ENCODE measurements at regions not wholly inside any gene's neighbourhood (a gene's known extent, or its start where the extent isn't known, plus 50 kb on each side); places are given as distances from the start of the nearest gene placed in this dataset.

DNA sequence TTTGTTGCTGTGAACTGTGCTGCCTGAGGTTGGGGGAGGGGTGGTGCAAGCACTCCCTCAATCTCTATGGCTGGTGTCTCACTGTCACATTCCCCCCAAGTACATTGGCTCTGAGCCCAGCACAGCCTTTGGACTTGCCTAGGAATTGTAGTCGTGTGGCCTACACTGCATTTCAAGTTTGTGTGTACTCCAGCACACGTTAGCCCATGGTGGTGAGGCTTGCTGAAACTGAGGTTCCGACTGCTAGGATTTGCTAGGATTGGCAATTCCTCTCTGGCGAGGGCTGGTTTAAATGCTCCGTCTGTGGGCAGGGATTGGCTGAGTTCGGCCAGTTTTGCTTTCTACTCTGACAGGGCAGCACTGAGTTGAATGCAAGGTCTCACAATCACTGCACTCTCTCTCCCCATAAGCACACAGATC is 121.7 kb upstream of the CXXC4 start:
- TF ChIP-seq, protein P1, sequence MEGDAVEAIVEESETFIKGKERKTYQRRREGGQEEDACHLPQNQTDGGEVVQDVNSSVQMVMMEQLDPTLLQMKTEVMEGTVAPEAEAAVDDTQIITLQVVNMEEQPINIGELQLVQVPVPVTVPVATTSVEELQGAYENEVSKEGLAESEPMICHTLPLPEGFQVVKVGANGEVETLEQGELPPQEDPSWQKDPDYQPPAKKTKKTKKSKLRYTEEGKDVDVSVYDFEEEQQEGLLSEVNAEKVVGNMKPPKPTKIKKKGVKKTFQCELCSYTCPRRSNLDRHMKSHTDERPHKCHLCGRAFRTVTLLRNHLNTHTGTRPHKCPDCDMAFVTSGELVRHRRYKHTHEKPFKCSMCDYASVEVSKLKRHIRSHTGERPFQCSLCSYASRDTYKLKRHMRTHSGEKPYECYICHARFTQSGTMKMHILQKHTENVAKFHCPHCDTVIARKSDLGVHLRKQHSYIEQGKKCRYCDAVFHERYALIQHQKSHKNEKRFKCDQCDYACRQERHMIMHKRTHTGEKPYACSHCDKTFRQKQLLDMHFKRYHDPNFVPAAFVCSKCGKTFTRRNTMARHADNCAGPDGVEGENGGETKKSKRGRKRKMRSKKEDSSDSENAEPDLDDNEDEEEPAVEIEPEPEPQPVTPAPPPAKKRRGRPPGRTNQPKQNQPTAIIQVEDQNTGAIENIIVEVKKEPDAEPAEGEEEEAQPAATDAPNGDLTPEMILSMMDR (IDR thresholded peaks at IDR 0.05; ENCODE audit: low read length) = no peak
- no peak for TF ChIP-seq EZH2 (IDR thresholded peaks at IDR 0.05; ENCODE audit: borderline replicate concordance, low read length)
